ENCODE measurements at regions not wholly inside any gene's neighbourhood (a gene's known extent, or its start where the extent isn't known, plus 50 kb on each side); places are given as distances from the start of the nearest gene placed in this dataset.
"Not testable (repeated sequence)": the region's sequence is repeated elsewhere in the genome, so short reads cannot be mapped to it uniquely, and the experiment has no call there.

- DNase-seq (ENCODE audit: low read depth): no peak
Observed at GRCh38 chr3:11739706-11740105, 96.0 kb upstream of the VGLL4 start.

- no peak for DNase-seq (ENCODE audit: low read depth)
Observed at GRCh38 chr3:11739123-11739522, 95.4 kb upstream of the VGLL4 start.

- DNase-seq (ENCODE audit: low read depth): no peak
Observed at GRCh38 chr3:11737742-11738141, 94.0 kb upstream of the VGLL4 start.

GRCh38 chr3:11736136-11736833, 92.6 kb upstream of the VGLL4 start:
- no peak for DNase-seq (ENCODE audit: low read depth)

GRCh38 chr3:11735638-11736037, 91.9 kb upstream of the VGLL4 start:
- no peak for DNase-seq (ENCODE audit: low read depth)

DNA sequence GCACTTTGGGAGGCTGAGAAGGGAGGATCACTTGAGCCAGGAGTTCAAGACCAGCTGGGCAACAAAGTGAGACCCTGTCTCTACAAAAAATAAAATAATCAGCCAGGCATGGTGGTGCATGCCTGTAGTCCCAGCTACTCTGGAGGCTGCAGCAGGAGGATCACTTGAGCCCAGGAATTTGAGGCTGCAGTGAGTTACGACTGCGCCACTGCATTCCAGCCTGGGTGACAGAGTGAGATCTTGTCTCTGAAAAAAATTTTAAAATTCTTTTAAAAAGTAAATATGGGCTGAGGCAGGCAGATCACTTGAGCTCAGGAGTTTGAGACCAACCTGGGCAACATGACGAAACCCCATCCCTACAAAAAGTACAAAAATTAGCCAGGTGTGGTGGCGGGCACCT, 91.4 kb upstream of the VGLL4 start:
- not testable (repeated sequence) for DNase-seq (ENCODE audit: low read depth)

DNA sequence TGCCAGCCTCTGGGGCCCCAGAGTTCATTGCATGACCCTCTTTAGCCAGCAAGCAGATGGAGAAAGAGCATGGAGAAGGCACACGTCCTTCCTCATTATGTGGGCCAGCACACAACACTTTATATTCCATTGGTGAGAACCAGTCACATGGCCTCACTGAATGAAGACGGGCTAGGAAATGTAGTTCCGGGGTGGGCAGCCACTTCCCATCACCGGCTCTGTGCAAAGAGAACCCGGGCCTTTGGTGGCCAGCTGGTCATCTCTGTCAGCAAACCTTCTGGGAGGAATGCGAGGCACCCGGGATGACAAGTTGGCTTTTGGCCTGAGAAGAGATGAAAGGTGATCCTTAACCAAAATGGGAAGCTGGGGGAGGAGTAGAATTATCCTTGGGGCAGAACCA, 90.2 kb upstream of the VGLL4 start:
- no peak for DNase-seq (ENCODE audit: low read depth)

GRCh38 chr3:11727207-11727606, 83.5 kb upstream of the VGLL4 start:
- no peak for DNase-seq (ENCODE audit: low read depth)

- no peak for DNase-seq (ENCODE audit: low read depth)
Observed at GRCh38 chr3:11726146-11726545, 82.4 kb upstream of the VGLL4 start.

DNA sequence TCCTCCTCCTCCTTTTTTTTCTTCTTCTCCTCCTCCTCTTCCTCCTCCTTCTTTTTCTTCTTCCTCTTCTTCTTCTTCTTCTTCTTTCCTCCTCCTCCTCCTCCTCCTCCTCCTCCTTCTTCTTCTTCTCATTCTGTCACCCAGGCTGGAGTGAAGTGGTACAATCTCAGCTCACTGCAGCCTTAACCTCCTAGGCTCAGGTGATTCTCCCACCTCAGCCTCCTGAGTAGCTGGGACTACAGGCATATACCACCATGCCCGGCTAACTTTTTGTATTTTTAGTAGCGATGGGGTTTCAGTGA, 81.6 kb upstream of the VGLL4 start:
- not testable (repeated sequence) for DNase-seq (ENCODE audit: low read depth)

DNA sequence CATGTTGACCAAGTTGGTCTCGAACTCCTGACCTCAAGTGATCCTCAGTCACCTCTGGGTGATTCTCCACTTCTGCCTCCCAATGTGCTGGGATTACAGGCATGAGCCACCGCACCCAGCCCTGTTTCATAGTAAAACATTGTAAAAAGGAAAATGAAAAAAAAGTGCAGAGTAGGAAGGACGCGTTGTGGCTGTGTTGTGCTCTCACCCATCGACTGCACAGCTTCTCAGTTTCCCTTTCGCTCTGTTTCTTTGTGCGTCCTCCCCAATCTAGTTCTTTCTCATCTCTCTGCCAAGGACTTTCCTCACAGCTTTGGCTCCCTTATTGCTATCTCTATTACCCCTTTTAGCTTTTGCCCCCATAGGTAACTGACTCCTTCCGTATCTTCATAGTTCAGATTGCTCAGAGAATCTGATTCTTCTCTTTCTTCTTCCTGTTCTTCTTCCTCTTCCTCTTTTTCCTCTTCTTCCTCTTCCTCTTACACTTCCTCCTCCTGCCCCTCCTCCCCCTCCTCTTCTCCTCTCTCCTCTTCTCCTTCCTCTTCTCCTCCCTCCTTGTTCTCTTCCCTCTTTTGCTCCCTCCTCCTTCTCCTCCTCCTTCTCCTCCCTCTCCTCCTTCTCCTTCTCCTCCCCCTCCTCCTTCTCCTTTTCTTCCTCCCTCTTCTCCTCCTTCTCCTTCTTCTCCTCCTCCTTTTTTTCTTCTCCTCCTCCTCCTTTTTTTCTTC, 81.1 kb upstream of the VGLL4 start:
- DNase-seq (ENCODE audit: low read depth): no peak

DNA sequence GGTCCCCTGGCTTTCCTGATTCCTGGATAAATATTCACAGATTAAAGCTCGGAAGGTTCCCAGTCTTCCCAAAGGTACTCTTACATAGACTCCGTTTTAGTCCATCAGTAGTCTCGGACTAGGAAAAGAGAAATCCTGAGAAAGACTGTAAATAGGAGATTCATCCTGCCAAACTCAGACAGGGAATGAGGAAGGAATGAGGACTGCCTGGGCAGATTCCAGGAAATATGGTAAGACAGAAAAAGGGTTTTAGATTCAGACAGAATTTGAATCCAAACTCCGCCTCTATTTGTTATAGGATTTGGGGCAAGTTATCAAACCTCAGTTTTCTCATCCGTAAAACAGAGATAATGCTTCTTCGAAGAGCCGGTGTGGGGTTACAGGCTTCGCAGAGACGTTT, 77.8 kb upstream of the VGLL4 start:
- no peak for DNase-seq (ENCODE audit: low read depth)

- DNase-seq (ENCODE audit: low read depth): no peak
Observed at GRCh38 chr3:11720917-11721411, 77.2 kb upstream of the VGLL4 start.

DNA sequence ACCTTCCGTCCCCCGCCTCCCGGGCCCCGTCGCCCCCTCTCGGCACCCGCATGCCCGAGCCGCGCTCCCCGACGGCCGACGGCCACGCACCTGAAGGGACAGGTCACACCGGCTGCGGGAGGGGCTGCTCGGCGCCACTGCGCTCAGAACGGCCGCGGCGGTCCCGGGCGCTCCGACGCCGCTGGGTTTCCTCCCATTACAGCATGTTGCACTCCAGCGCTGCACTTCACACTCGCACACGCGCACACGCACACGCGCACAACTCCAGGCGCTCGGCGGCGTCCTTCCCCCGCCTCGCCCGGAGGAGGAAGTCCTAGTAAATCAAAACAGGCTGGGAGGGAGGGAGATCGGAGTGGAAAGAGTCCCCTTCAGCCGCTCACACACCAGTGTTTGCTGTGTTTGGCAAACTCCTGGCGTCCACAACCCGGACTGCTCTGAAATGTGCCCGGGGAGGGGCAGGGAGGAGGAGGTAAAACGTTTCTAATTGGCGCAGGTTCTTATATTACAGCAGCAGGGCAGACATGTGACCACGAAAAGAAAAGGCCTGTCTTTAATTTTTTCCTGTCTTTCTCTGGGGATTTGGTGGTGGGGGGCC, 76.7 kb upstream of the VGLL4 start:
- peak; percentile 22 for DNase-seq (ENCODE audit: low read depth)

- DNase-seq (ENCODE audit: low read depth): peak; percentile 60
Observed at GRCh38 chr3:11719406-11720303, 75.9 kb upstream of the VGLL4 start.

- DNase-seq (ENCODE audit: low read depth): no peak
Observed at GRCh38 chr3:11718637-11719405, 75.1 kb upstream of the VGLL4 start.

DNA sequence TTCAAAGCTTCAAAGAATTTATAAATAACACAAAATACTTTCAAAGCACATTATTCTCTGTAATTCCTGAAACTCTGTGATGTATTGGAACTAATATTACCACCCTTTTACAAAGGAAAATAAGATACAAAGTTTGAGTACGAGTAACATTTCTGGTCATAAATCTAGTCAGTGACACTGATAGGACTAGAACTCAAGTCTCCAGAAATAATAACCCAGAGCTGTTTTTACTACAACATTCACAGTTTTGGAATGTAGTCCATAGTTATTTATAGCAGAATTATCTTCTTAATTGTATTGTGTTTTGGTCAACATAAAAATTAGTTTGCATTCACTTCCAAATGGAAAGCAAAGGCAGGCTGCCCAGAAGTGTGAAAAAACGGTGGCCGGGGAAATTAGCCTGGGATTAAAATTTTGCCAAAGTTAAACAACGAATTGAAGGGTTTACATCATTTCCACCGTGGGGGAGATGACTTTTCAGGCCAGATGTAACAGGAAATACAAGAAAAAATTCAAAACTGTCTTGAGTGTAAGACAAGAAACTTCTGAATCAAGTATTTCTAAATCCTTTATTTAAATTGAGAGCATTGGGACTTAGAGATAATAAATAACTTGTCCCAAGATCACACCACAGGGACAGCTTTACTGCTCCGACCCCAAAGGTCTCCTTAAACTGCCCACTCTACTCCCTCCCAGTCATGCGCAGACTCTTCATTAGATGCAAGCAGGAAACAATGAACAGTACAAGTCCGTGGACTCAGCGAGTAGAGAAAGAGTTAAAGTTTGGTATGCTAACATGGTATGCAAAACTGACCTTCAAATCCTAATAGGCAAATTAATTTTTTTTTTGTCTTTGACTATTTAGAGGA, 74.3 kb upstream of the VGLL4 start:
- no peak for DNase-seq (ENCODE audit: low read depth)

- no peak for DNase-seq (ENCODE audit: low read depth)
Observed at GRCh38 chr3:11717301-11717700, 73.6 kb upstream of the VGLL4 start.

- no peak for DNase-seq (ENCODE audit: low read depth)
Observed at GRCh38 chr3:11716573-11717290, 73.0 kb upstream of the VGLL4 start.

DNA sequence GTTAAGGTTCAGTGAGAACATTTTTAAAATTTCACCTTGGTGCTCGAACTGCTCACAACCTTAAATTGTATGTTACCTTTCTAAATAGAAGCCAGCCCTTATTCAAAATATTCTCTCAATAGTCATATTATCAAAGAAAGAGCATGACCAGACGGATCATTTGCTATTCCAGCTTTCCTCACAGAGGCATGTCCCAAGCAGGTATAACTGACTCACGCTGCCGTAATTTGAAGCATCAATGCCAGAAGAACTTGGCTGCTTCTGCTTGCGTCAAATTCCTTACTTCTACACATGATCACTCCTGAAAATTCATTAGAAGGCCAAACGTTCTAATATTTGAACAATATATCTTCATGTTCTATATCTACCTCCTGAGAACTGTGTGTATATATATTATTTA, 69.5 kb upstream of the VGLL4 start:
- no peak for DNase-seq (ENCODE audit: low read depth)
